GM19043 (cell line): ENCODE measurements at regions not wholly inside any gene's neighbourhood (a gene's known extent, or its start where the extent isn't known, plus 50 kb on each side); places are given as distances from the start of the nearest gene placed in this dataset.

Experiments used
- ATAC-seq: cut with Tn5 transposase; IDR thresholded peaks from one replicate; pipeline ENCODE4 v1.9.1; 2021; ENCODE audit warnings: low read depth; ENCODE audit not compliant: unreplicated experiment

DNA sequence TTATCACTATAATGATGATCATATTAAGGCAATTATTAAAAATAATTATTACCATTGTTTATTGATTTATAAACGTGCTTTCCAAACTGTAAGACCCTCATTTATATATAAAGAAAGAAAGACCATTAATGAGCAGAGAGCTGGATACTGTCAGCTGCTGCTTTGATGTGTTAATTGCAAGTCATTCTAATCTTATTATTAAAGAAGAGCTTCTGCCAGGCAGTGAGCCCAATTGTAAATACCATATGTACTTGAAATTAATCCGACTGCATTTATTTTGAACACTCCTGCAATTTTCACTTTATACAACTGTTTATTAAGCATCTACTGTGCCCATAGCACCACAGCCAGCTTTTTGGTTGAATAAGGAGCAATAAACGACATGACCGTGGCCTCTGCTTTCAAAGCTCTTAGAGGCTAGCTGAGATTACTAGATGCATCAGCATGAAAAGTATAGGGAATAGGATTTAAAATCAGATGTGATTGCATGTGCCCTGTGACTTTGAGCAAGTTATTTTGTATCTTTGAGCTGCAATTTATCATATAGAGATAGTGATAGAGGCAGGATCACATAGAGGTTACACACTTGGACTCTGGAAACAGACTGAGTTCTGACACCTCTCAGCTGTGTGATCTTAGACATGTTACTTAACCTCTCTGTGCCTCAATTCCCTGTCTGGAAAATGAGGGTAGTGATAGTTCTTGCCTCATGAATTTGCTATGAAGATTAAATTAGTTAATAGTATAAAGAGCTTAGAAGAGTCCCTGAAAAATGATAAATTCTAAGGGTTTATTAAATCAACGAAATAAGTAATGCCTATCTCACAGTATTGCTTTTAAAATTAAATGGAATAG is 83.4 kb downstream of the MYCN start:
- no peak for ATAC-seq

DNA sequence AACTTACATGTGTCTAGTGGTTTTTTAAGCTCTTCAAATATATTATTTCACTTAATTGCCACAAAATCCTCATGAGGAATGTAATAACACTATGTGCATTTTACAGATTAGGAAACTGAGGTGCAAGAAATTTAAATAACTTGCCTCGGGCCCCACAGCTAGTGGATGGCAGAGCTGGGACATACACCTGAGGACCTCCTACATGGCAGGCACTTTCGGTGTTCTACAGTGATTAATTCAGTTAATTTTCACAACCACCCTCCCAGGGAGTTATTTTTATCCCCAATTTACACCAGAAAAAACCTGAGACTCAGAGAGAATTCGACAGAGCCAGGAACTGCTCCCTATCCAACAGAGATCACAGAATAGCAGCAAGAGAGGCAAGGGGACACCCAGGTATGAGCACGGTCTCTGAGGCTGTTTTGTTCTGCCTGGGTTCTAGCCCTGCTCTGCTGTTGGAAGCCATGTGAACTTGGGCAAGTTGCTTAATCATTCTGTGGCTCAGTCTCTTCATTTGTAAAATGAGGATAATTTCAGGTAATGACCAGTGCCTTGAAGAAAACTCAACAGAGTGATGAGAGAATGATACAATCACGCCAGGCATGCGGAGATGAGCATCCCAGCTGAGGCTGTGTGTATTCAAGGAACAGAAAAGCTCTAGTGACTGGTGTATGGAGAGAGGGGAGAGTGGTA is 82.3 kb downstream of the MYCN start:
- ATAC-seq, result no peak

DNA sequence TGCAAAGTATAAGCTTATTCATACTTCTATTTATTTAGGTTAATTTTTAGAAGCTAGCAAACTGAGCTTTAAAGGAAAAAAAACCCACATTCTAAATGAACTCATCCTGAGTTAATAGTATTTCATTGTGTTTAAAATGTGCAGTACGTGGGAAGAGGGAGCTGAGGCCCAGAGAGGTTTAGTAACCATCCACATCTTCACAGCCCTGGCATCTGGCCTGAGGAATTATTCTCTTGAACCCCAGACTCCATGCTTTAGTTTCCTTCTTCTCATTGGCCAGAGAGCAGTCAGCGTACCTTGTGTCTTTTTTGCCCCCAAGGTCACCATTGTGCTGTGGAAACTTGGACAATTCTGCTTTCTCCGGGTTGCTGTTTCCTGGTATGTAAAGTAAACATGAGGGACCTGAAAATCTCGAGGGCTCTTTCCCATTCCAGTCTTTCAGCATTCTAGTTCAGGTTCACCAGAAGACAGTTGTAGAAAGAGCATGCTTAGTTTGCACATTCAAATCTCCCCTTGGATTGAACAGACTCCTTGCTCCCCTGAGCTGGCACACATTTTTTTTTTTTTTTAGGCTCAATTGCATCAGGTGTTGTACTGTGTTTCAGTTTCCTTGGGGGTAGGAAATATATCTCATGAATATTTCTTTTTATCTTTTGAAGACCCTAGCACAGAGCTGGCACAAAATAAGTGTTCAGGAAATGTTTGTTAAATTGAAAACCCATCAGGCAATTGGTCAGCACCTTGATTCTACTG is 81.4 kb downstream of the MYCN start:
- no peak for ATAC-seq

DNA sequence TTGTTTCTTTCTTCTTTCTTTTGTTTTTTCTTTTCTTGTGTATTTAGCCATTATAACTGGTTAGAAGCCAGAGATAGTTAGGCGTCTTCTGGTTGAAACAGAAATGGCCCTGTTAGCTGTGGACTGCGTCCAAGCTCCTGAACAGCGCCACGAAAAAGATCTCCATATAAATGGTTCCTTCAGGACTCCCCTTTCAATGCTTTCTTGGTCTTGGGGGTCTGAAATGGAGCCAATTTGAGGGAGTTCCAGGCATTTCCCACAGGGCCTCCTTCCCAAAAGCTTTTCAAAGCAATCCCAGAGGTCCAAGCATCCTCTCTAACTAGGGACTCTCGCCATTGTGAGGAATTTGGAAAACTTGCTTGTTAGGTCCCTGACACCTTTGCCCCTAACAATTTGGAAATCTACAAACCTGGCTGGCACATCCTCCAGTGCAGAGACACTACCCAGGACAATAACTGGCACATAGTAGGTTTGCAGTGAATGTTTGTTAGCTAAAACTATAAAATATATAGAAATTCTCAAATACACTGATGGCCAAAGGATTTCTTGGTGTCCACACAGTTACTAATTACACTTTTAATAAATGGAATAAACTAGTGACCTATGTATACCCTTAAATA is 80.1 kb downstream of the MYCN start:
- ATAC-seq, result no peak

DNA sequence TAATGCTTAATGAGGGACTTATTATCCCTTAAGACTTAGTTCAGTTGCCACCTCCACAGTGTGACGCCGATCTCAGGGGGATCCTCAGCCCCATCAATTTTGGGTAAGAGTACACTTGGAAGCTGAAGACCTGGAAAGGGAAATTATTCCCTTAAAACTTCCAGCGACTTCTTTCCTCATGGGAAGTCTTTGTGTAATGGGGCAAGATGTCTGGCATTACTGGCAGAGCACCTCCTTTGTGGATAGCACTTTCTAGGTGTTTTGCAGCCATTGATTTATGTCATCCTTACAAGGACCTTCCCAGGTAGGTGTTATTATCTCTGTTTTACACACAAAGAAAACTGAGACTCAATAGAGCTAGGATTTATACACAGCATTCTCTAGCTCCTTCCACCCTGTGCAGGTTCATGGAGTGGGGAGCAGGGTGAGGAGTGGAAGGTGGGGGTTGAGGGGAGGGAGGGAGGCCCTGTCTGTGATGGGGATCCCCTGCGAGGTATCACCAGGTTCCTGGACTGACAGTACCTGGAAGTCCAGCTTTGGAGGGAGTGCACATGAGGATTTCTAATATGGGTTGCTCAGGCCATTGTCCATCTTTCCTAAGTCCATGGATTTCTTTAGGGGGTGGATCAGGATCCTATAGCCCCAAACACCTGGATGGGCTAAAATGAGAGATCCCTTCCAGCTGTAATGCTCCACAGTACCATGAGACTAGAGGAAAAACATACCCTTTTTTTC is 79.4 kb downstream of the MYCN start:
- ATAC-seq, result no peak

DNA sequence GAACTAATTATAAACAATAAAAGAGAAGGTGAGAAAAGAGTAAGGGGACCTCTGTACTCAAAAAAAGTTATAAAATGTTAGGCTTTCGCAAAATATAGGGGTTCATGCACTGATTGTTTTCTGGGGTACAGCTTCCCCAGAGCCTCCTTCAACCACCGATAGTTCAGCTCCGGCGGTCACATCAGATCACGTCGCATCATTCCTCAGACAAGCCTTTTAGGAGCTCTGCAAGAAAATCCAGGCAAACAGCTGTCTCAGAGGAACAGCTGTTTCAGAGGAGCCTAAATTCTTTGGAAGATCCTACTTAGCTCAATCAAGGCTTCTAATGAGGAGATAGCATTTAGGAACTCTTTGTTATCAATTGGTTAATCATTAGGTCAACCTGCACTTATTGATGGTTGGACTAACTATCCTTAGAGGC is 78.7 kb downstream of the MYCN start:
- no peak for ATAC-seq

DNA sequence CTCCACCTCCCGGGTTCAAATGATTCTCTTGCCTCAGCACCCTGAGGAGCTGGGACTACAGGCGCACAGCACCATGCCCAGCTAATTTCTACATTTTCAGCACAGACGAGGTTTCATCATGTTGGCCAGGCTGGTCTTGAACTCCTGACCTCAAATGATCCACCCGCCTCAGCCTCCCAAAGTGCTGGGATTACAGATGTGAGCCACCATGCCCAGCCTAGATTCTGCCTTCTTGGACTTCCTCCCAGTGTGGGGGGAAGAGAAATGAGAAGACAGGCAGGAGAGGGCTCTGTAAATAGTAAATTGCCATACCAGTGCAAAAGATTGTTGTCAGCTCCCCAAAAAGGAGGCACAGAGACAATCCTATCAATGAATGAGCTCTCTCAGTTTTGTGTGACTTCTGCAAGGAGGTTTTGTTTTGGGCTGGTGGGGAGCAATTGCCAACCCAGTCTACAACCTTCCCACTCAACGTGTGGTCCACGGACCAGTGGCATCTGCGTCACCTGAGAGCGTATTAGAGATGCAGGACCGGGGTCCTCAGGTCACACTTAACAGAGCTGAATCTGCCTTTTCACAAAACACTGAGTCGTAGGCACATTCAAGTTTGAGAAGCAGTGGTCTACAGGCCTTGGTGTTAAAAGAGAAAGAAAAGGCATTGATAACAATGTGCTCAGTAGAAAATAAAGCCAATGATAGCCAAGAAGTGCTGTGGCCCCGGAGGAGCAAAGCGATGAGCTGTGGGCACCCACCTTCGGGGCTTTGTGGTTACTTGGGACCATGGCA is 78.1 kb downstream of the MYCN start:
- no peak for ATAC-seq

DNA sequence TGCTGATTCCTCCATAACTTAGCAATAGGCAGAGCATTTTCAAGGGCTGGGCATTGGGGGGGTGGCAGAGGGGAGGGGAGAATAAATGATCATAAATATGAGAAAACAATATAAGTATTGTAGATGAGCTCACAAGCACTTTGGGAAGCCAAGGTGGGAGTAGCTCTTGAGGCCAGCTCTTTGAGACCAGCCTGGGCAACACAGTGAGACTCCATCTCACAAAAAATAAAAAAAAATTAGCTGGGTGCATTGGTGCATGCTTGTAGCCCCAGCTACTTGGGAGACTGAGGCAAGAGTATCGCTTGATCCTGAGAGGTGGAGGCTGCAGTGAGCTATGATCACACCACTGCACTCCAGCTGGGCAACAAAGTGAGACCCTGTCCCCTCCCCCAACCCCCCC is 75.9 kb downstream of the MYCN start:
- no peak for ATAC-seq

DNA sequence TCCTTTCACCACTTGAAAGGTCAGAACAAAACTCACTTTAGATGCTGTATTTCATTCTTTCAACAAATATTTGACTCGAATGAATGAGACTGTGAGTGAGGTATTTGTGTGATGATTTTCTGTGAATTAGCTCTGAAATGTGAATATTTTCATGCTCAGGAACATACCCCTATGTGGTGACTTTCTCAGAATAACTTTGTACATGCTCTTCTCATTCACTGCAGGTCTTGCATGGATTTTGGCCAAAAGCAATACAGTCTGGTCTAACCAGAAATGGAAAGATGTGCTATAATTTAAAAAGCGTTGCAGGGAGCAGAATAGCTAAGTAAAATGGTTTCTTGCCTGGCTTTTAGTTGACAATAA is 75.5 kb downstream of the MYCN start:
- no peak for ATAC-seq

DNA sequence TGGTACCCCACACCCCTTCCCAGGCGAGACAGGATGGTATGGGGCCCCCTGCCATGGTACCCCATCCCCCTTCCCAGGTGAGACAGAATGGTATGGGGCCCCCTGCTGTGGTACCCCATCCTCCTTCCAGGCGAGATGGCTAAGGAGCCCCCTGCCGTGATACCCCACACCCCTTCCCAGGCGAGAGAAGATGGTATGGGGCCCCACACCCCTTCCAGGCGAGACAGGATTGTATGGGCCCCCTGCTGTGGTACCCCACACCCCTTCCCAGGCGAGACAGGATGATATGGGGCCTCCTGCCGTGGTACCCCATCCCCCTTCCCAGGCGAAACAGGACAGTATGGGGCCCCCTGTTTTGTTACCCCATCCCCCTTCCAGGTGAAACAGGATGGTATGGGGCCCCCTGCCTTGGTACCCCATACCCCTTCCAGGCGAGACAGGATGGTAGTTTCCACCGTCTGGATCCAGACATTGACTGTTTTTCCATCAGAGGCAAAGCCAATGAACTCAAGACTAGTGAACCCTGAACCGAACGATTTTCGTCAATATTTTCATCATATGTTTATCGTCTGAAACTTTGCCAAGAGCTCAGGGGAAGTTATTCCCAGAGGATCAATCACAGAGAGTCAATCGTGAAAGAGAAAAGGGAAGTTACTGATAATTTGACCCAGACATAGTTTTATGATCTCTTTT is 75.0 kb downstream of the MYCN start:
- no peak for ATAC-seq

DNA sequence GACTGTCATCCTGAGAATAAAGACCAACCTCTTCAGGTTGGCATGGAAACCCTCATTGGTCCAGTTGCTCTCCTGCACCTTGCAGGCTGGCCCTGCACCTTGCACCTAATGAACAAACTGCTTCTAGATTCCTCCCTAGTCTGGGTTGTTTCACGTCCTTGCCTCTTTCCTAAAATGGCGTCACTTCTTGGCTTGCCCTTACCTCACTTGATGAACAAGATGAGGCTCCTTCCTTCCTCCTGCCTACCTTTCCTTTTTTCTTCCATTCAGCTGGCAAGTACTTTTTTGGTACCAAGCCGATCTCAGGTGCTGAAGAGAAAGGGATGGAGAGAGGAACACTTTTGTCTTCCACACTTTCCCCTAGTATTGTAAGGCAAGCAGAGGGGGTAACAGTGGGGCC is 74.5 kb downstream of the MYCN start:
- no peak for ATAC-seq

DNA sequence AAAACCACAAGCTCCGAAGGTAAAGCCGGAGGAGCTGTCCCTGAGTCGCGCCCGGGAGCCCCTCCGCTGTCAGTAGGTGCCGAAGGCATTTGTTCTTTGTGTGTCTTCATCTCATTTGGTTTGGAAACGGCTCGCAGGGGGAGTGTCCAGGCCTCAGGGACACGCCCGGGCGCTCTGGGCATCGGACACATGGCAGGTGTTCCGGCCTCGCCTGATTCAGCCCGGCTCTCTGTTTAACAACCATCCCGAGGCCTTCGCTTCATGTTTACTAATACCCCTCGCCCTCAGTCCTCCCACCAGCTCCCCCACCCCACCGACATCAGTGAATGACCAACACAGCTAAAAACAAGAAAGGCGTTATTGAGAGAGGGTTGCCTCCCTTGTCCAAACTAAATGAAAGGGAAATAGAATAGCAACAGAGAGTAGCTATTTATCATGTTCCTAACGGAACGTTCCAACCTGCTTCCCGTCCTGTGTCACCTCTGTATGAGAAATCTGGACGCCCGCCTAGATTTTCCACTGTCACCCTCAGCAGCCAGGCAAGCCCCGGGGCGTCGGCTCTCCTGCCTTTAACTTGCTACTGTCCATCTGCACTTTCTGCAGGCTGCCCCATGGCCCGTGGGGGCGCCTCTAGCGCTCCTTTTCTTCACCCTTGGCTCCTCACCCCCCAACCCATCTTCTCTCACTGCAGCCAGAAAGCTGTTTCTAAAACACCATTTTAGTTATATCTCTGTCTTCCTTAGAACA is 73.9 kb downstream of the MYCN start:
- no peak for ATAC-seq

DNA sequence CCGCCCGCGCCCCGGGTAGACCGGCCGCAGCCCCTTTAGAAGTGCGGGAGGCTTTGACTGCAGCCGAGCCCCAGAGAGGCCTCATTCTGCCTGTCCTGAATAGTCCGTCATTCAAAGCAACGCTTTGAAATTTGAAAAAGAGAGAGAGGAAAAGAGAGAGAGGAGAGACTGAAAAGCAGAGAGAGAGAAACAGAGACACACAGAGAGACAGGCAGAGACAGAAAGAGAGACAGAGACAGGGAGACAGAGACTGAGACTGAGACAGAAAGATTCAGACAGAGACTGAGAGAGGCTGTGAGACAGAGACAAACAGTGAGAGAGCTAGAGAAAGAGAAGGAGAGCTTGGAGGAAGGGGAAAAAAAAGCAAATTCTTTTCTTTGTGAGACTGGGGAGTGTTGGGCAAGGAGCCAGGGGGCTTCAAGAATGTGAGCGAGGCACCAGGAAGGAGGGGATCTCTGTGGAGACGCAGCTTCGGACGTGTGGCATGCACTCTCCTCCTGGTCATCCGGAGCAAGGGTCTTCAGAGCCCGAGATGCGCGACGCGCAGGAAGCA is 73.1 kb downstream of the MYCN start:
- ATAC-seq, result no peak

DNA sequence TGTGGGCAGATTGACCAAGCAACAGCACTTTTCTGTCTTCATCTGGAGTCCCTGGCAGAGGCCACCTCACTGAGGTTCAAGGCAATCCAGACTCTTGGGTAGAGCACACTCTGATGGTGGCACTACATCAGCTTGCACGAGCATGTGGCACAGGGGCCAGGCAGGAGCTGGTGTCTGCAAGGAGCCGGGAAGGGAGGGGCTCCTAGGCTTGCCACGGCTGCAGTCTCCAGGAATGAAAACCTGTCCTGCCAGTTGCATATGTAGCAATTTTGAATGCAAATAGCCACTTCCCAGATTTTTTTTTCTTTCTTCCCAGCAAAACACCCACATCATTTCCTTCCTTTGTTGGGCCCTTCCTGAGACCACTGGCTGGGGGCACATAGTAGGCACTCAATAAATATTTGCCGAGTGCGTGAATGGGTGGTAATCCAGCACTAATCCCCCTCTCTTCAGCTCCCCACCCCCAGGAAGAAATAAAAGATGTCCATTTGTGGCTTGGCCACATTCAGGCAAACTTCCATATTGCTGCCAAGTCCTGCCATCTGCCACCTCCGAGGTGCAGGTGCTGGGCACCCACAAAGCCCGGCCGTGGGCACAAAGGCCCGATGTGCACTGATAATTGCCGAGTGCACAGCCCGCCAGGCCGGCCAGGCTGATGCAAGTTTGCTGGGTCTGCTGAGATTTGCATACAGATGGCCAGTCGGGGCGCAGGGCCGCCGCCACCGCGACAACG is 72.4 kb downstream of the MYCN start:
- no peak for ATAC-seq

DNA sequence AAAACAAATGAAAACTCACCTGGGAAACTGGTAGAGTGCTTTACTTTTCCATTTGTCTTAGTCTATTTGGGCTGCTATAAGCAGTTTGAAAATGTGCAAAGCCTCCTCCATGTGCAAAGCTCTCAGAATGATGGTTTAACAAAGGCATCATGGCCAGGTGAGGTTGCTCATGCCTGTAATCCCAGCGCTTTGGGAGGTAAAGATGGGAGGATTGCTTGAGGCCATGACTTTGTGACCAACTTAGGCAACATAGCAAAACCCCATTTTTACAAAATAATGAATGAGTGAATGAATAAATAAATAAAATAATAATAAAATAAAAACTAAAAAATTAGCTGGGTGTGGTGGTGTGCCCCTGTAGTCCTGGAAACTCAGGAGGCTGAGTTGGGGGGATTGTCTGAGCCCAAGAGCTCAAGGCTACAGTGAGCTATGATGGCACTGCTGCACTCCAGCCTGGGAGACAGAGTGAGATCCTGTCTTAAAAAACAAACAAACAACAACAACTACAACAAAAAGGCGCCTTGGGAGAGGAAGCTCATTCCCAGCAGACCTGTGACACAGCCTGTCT is 71.8 kb downstream of the MYCN start:
- no peak for ATAC-seq

DNA sequence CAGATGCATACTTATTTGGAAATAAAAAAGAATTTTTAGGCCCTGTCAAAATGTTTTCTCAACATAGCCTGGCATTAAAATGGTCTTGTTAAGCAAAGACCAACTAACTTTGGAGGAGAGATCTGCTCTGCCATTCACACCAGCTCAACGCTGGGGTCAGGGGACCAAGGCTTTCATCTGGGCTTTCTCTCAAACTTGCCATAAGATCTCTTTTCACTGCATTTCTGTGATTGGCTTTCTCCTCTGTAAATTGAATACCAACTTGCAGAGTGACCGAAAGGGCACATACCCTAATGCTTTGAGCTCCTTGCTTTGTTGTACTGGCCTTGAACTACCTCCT is 71.2 kb downstream of the MYCN start:
- ATAC-seq, result no peak

DNA sequence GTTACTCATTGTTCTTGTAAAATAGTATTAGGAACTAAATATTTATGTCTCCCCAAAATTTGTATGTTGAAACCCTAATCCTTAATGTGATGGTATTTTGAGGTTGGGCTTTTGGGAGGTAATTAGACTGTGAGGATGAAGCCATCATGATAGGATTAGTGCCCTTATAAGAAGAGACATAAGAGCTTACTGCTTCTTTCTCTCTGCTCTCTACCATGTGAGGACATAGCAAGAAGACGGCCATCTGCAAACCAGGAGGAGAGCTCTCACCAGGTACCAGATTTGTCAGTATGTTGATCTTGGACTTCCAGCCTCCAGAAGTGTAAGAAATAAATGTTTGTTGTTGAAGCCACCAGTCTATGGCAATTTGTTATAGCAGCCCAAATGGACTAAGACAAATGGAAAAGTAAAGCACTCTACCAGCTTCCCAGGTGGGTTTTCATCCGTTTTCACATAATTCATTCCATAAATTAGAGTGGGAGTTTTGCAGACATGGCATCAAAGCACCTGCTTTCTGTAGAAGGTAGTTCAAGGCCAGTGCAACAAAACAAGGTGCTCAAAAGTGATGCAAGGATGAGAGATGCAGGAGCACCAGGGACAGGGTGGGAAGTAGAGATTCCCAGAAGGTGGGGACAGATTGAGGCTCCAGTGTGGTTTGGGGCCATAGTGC is 70.7 kb downstream of the MYCN start:
- no peak for ATAC-seq
